Peyer's patch (tissue), 4 donors: ENCODE measurements at regions not wholly inside any gene's neighbourhood (a gene's known extent, or its start where the extent isn't known, plus 50 kb on each side); places are given as distances from the start of the nearest gene placed in this dataset.

Experiments used
- DNase-seq, 3 donors: peaks; one replicate each; pipeline ENCODE4 v3.0.0-alpha.2; 2017 to 2019
- H3K27ac ChIP-seq, 4 donors: fragments of 200-600 bp; sonication (generic); one replicate each; pipeline ENCODE4 v1.5.1; 2016 to 2019
- H3K27me3 ChIP-seq, 2 donors: fragments of 200-600 bp; sonication (generic); one replicate each; pipeline ENCODE4 v1.5.1; 2019
- H3K36me3 ChIP-seq, 3 donors: fragments of 200-600 bp; sonication (generic); one replicate each; pipeline ENCODE4 v1.5.1; 2016 to 2019
- H3K4me1 ChIP-seq, 4 donors: fragments of 200-600 bp; sonication (generic); one replicate each; pipeline ENCODE4 v1.5.1; 2016 to 2019
- H3K4me3 ChIP-seq, 4 donors: fragments of 200-600 bp; sonication (generic); 1 replicate in 3 of 4; 2 replicates in 1 of 4; pipeline ENCODE4 v1.5.1; 2016 to 2019; ENCODE audit warnings: mild to moderate bottlenecking in 1 of 4
- H3K9me3 ChIP-seq, 4 donors: fragments of 200-600 bp; sonication (generic); one replicate each; pipeline ENCODE4 v1.5.1; 2016 to 2019; ENCODE audit warnings: mild to moderate bottlenecking in 1 of 4
- POLR2A ChIP-seq, 2 donors: fragments of 450-650 bp; IDR thresholded peaks; one replicate each; pipeline ENCODE4 v1.5.1; 2017; ENCODE audit warnings: antibody characterized with exemption in 2 of 2, mild to moderate bottlenecking in 2 of 2, moderate library complexity in 2 of 2
- TF ChIP-seq, protein P1 (sequence below), 6 experiments: fragments of 450-650 bp in 4 of 6; fragments of 200-600 bp in 2 of 6; sonication (generic) in 1 of 6; IDR thresholded peaks; one replicate each; pipeline ENCODE4 v1.5.1; 2017 to 2019; ENCODE audit warnings: antibody characterized with exemption in 6 of 6, mild to moderate bottlenecking in 3 of 6, moderate library complexity in 1 of 6

GRCh38 chr6:155985660-155986138 lies 530.1 kb upstream of the NOX3 start:
- no peaks in the 10 kb centered on the region for H3K27me3 ChIP-seq
- H3K27ac ChIP-seq, result peak overlapping the region in 1 of 4 donors; percentile 23
- H3K9me3 ChIP-seq, result no peaks in the 10 kb centered on the region
- no peaks in the 10 kb centered on the region for H3K36me3 ChIP-seq
- DNase-seq, result no peak
- no peaks in the 10 kb centered on the region for H3K4me1 ChIP-seq
- no peak overlapping the region for H3K4me3 ChIP-seq
- TF ChIP-seq, protein P1, sequence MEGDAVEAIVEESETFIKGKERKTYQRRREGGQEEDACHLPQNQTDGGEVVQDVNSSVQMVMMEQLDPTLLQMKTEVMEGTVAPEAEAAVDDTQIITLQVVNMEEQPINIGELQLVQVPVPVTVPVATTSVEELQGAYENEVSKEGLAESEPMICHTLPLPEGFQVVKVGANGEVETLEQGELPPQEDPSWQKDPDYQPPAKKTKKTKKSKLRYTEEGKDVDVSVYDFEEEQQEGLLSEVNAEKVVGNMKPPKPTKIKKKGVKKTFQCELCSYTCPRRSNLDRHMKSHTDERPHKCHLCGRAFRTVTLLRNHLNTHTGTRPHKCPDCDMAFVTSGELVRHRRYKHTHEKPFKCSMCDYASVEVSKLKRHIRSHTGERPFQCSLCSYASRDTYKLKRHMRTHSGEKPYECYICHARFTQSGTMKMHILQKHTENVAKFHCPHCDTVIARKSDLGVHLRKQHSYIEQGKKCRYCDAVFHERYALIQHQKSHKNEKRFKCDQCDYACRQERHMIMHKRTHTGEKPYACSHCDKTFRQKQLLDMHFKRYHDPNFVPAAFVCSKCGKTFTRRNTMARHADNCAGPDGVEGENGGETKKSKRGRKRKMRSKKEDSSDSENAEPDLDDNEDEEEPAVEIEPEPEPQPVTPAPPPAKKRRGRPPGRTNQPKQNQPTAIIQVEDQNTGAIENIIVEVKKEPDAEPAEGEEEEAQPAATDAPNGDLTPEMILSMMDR (IDR thresholded peaks at IDR 0.05), result no peak
- TF ChIP-seq POLR2A (IDR thresholded peaks at IDR 0.05), result no peak

- no peaks in the 10 kb centered on the region for H3K9me3 ChIP-seq
- no peak overlapping the region for H3K27ac ChIP-seq
- TF ChIP-seq, protein P1 (IDR thresholded peaks at IDR 0.05), result no peak
- no peak for TF ChIP-seq POLR2A (IDR thresholded peaks at IDR 0.05)
- no peak for DNase-seq
- no peaks in the 10 kb centered on the region for H3K4me1 ChIP-seq
- no peaks in the 10 kb centered on the region for H3K36me3 ChIP-seq
- no peak overlapping the region for H3K4me3 ChIP-seq
- no peaks in the 10 kb centered on the region for H3K27me3 ChIP-seq
Observed at GRCh38 chr6:155980768-155981079, 525.1 kb upstream of the NOX3 start.

- no peaks in the 10 kb centered on the region for H3K9me3 ChIP-seq
- H3K4me3 ChIP-seq, result no peak overlapping the region
- no peaks in the 10 kb centered on the region for H3K36me3 ChIP-seq
- TF ChIP-seq, protein P1 (IDR thresholded peaks at IDR 0.05), result no peak
- TF ChIP-seq POLR2A (IDR thresholded peaks at IDR 0.05), result no peak
- H3K27ac ChIP-seq, result no peak overlapping the region
- no peak for DNase-seq
- H3K27me3 ChIP-seq, result no peaks in the 10 kb centered on the region
- H3K4me1 ChIP-seq, result no peaks in the 10 kb centered on the region
Observed at GRCh38 chr6:155980014-155980767, 524.6 kb upstream of the NOX3 start.

DNA sequence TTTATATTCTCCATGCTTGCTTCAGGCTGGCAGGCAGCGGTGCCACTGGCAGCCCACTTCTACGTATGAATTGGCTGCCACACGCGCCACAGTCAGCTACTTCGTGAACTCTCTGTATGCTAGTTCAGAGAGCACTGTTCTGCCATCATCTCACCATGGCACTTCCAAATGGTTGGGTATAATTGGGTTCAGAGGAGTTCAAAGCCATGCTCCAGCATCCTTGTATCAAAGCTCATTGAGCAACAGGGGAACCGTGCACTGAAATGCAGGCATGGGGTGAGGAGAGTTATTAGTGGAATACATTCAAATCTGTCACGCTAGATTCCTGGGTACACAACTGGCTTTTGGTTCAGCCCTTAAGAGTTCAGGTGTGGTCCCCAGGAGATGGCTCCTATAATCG lies 519.9 kb upstream of the NOX3 start:
- Histone ChIP-seq H3K9me3 (no peaks in the 10 kb centered on the region), H3K4me1 (no peaks in the 10 kb centered on the region), H3K36me3 (no peaks in the 10 kb centered on the region), H3K27me3 (no peaks in the 10 kb centered on the region), H3K4me3 (no peak overlapping the region), H3K27ac (no peak overlapping the region)
- TF ChIP-seq, protein P1 (IDR thresholded peaks at IDR 0.05), result no peak
- no peak for TF ChIP-seq POLR2A (IDR thresholded peaks at IDR 0.05)
- no peak for DNase-seq

DNA sequence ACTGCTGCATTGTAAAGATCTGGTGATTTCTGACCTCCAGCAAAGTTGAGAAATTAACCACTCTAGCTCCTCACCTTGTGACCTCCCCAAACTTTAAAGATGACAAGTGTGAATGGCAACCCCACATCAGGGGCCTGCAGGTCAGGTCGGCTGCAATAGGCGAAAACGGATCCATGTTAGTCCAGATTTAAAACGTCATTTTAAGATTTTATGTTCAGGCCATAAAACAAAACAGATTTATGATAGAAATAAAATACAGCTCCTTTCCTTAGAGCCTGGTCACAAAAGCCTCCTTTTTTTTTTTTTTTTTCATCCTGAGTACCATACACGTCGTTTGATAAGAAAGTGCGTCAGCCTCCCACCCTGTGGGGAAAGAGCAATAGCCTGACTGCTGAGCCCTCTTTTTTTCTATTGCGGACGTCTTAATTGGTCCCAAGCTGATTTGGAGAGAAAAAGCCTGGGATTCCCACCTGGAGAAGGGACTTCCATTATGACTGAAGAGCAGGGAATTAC lies 519.2 kb upstream of the NOX3 start:
- Histone ChIP-seq H3K27me3 (no peaks in the 10 kb centered on the region), H3K9me3 (no peaks in the 10 kb centered on the region), H3K27ac (no peak overlapping the region), H3K36me3 (no peaks in the 10 kb centered on the region), H3K4me1 (no peaks in the 10 kb centered on the region), H3K4me3 (no peak overlapping the region)
- TF ChIP-seq, protein P1 (IDR thresholded peaks at IDR 0.05), result no peak
- TF ChIP-seq POLR2A (IDR thresholded peaks at IDR 0.05), result no peak
- DNase-seq, result no peak
